ENCODE measurements at regions not wholly inside any gene's neighbourhood (a gene's known extent, or its start where the extent isn't known, plus 50 kb on each side); places are given as distances from the start of the nearest gene placed in this dataset.

DNA sequence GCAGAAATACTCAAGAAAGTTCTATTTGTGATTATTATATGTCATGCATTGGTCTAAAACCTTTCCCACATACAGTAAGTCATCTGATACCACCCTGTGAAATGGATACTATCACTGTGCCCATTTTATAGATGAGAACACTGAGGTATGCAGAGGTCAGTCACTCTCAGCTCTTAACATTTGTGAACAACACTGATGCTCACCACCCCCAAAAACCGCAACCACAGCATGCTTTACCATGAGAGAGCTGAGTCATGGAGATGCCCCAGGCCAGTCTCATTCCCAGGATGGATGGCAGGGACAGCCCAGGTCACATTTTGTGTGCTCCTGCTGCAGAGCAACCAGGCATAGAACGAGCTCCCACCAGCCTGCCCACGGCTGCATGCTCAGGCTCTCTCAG, 53.5 kb upstream of the IRX1 start:
- TF ChIP-seq, protein P1, sequence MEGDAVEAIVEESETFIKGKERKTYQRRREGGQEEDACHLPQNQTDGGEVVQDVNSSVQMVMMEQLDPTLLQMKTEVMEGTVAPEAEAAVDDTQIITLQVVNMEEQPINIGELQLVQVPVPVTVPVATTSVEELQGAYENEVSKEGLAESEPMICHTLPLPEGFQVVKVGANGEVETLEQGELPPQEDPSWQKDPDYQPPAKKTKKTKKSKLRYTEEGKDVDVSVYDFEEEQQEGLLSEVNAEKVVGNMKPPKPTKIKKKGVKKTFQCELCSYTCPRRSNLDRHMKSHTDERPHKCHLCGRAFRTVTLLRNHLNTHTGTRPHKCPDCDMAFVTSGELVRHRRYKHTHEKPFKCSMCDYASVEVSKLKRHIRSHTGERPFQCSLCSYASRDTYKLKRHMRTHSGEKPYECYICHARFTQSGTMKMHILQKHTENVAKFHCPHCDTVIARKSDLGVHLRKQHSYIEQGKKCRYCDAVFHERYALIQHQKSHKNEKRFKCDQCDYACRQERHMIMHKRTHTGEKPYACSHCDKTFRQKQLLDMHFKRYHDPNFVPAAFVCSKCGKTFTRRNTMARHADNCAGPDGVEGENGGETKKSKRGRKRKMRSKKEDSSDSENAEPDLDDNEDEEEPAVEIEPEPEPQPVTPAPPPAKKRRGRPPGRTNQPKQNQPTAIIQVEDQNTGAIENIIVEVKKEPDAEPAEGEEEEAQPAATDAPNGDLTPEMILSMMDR (conservative IDR thresholded peaks at IDR 0.05 in 1 of 2, IDR thresholded peaks at IDR 0.05 in 1 of 2; ENCODE audit: low read depth in 1 of 2, low read length in 2 of 2), result no peak
- no peak for TF ChIP-seq EZH2 (IDR thresholded peaks at IDR 0.05; ENCODE audit: low read length, missing control alignments)
